Keratinocyte (primary cell): ENCODE measurements at regions not wholly inside any gene's neighbourhood (a gene's known extent, or its start where the extent isn't known, plus 50 kb on each side); places are given as distances from the start of the nearest gene placed in this dataset.

Source experiments
- EZH2 ChIP-seq: IDR thresholded peaks from one replicate; pipeline ENCODE4 v1.6.1; 2012; ENCODE audit warnings: inconsistent platforms, mild to moderate bottlenecking, low read length, moderate library complexity
- TF ChIP-seq, protein P1 (sequence below), 3 experiments: IDR thresholded peaks in 1 of 3; conservative IDR thresholded peaks in 1 of 3; optimal IDR thresholded peaks in 1 of 3; 2 replicates in 2 of 3; 3 replicates in 1 of 3; pipeline versions ENCODE3 to v1.5.1; 2011; ENCODE audit warnings: low read length in 3 of 3, mild to moderate bottlenecking in 3 of 3, moderate library complexity in 2 of 3, control low read depth in 1 of 3, inconsistent platforms in 1 of 3; ENCODE audit not compliant: insufficient read depth in 2 of 3; ENCODE audit errors: extremely low read depth in 1 of 3

DNA sequence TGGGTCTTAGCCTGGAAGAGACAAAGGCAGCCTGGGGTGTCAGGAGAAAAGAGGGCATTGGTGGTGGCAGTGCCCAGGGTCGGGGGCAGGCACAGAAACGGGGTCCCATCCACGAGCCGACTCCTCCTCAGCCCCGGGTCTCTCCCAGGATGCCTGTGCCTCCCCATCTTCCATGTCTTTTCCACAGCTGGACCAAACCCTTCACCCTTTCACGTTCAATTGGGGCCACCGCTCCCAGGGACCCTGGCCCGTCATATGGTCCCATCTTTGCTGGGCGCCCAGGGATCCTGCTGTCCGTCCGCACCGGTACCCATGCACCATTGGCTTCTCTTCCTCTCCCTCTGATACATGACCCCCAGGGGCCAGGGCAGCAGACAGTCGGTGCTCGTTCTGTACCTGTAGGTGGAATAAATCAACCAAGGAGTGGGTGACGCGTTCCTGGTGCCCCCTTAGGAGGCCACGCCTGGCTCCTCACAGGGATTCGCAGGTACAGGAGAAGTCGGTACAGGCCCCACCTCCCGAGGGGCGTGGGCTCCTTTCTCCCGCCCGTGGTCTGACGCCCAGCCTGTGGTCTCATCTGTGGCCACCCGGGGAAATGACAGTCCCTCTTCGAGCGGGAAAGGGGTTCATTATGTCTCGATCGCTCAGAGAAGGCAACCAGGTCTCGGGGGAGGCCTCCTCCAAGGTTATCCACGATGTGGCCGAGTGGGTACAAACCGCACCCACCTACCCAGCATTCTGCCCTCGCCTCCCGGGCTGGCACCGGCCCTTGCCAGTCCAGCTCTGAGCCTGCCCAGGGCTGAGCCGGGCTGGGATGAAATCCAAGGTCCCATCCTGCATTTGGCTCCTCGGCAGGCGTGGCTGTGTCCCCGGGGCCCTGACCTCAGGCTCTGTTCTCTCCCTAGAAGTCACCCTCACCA, 1493.6 kb downstream of the BRD1 start:
- TF ChIP-seq, protein P1, sequence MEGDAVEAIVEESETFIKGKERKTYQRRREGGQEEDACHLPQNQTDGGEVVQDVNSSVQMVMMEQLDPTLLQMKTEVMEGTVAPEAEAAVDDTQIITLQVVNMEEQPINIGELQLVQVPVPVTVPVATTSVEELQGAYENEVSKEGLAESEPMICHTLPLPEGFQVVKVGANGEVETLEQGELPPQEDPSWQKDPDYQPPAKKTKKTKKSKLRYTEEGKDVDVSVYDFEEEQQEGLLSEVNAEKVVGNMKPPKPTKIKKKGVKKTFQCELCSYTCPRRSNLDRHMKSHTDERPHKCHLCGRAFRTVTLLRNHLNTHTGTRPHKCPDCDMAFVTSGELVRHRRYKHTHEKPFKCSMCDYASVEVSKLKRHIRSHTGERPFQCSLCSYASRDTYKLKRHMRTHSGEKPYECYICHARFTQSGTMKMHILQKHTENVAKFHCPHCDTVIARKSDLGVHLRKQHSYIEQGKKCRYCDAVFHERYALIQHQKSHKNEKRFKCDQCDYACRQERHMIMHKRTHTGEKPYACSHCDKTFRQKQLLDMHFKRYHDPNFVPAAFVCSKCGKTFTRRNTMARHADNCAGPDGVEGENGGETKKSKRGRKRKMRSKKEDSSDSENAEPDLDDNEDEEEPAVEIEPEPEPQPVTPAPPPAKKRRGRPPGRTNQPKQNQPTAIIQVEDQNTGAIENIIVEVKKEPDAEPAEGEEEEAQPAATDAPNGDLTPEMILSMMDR (optimal IDR thresholded peaks at IDR 0.05 in 1 of 3, IDR thresholded peaks at IDR 0.05 in 1 of 3, conservative IDR thresholded peaks at IDR 0.05 in 1 of 3; ENCODE audit: extremely low read depth in 1 of 3, insufficient read depth in 2 of 3, low read length in 3 of 3) = no peak
- no peak for TF ChIP-seq EZH2
